Lower leg skin (tissue), 4 donors: ENCODE measurements at regions not wholly inside any gene's neighbourhood (a gene's known extent, or its start where the extent isn't known, plus 50 kb on each side); places are given as distances from the start of the nearest gene placed in this dataset.

Experiments
- DNase-seq, 2 donors: peaks; one replicate each; pipeline ENCODE4 v3.0.0-alpha.2; 2019; ENCODE audit warnings: low spot score in 2 of 2
- H3K4me3 ChIP-seq: fragments of 200-600 bp; sonication (generic); 2 replicates; pipeline ENCODE4 v1.5.1; 2017; ENCODE audit warnings: mild to moderate bottlenecking, low read depth; ENCODE audit not compliant: poor library complexity, severe bottlenecking
- POLR2A ChIP-seq, 2 donors: fragments of 450-650 bp; IDR thresholded peaks; one replicate each; pipeline ENCODE4 v1.6.1; 2016 to 2017; ENCODE audit warnings: antibody characterized with exemption in 2 of 2, mild to moderate bottlenecking in 1 of 2, moderate library complexity in 1 of 2
- WGBS, 2 donors: methylation state at CpG; one replicate each; pipeline ENCODE4 v1.1.5; 2018; 5-methylcytosine and 5-hydroxymethylcytosine counted together
- intact Hi-C: fragments of 100-400 bp; cut with DNase I; formaldehyde crosslinking; loops from one replicate; pipeline ENCODE4 v1.15.0; 2023; ENCODE audit warnings: low total_unique reads
- TF ChIP-seq, protein P1 (sequence below), 3 donors: fragments of 450-650 bp; IDR thresholded peaks; one replicate each; pipeline ENCODE4 v1.5.1; 2016; ENCODE audit warnings: antibody characterized with exemption in 3 of 3, mild to moderate bottlenecking in 3 of 3, moderate library complexity in 2 of 3

DNA sequence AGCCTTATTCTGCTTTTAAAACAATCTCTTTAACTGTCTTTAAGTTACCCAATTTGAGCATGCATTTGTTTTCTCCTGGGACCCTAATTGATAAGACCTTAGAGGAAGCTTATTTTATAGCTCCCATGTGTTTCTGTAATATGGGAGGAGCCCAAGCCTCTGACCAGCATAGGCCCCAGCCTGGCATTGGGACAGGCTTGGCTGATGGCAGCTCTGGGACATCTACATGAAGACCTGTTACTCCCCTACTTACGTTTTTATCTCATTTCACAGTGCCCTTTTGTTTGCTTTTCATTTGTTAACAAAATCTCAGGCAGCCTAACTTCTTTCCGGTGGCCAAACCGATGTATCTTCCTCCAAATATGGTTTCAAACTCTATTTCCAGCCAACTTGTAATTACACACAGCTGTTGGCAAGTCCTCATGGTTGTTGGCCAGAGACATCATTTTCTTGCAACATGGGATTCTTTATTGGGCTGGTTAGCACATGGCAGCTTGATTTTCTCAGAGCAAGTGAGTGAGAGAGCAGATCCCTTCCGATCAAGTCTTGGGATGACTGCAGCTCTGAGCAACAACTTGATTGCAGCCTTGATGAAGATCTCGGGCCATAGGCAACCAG is 1117.5 kb downstream of the AACS start:
- 58 to 59% methylated on average over 5 of the region's 5 CpGs for WGBS, 2 donors
- intact Hi-C loops = no loop called here
- DNase-seq = peak in 1 of 2 donors; percentile 16
- TF ChIP-seq, protein P1, sequence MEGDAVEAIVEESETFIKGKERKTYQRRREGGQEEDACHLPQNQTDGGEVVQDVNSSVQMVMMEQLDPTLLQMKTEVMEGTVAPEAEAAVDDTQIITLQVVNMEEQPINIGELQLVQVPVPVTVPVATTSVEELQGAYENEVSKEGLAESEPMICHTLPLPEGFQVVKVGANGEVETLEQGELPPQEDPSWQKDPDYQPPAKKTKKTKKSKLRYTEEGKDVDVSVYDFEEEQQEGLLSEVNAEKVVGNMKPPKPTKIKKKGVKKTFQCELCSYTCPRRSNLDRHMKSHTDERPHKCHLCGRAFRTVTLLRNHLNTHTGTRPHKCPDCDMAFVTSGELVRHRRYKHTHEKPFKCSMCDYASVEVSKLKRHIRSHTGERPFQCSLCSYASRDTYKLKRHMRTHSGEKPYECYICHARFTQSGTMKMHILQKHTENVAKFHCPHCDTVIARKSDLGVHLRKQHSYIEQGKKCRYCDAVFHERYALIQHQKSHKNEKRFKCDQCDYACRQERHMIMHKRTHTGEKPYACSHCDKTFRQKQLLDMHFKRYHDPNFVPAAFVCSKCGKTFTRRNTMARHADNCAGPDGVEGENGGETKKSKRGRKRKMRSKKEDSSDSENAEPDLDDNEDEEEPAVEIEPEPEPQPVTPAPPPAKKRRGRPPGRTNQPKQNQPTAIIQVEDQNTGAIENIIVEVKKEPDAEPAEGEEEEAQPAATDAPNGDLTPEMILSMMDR (IDR thresholded peaks at IDR 0.05) = no peak
- no peak for TF ChIP-seq POLR2A (IDR thresholded peaks at IDR 0.05)
- H3K4me3 ChIP-seq = no peak overlapping the region

DNA sequence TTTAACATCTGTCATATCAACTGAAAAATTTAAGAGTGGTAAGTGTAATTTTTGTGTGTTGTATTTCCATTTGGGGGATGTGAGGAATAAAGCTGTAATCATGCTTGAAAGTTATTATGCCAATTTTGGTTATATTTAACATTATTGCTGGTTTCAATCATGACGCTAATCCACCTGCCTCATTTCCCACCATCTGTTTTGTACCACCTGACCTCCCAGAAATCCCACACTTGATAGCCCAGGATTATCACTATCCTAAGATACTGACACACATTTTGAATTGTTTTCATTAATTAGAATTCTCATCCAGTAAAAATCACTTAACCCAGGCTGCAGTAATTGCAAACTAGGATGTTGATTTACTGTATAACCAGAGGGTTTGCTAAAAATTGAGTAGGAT is 1119.8 kb downstream of the AACS start:
- no peak for DNase-seq
- intact Hi-C loops = no loop called here
- 95 to 97% methylated on average over 1 of the region's 1 CpG for WGBS, 2 donors
- TF ChIP-seq, protein P1 (IDR thresholded peaks at IDR 0.05) = no peak
- no peak for TF ChIP-seq POLR2A (IDR thresholded peaks at IDR 0.05)
- no peak overlapping the region for H3K4me3 ChIP-seq

DNA sequence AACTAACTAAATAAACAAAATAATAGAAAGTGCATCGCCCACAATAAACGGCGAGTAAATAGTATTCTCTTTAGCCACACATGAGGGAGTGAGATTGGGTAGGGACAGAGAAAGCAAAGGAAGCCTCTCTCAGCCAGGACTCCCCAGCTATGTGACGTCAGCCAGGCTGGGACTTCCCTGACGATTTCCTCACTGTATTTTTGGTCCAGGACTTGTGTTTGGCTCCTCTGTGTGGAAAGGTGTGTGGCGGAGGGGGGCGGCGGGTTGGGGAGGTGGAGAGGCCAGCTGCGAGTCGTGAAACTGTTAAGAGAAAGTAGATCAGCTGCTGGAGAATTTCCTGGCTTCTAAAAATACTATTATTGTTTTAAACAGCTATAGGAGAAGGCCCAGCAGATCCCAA is 1124.6 kb downstream of the AACS start:
- TF ChIP-seq POLR2A (IDR thresholded peaks at IDR 0.05) = no peak
- TF ChIP-seq, protein P1 (IDR thresholded peaks at IDR 0.05) = no peak
- 73 to 75% methylated on average over 10 of the region's 10 CpGs for WGBS, 2 donors
- DNase-seq = no peak
- intact Hi-C loops = no loop called here
- no peak overlapping the region for H3K4me3 ChIP-seq

DNA sequence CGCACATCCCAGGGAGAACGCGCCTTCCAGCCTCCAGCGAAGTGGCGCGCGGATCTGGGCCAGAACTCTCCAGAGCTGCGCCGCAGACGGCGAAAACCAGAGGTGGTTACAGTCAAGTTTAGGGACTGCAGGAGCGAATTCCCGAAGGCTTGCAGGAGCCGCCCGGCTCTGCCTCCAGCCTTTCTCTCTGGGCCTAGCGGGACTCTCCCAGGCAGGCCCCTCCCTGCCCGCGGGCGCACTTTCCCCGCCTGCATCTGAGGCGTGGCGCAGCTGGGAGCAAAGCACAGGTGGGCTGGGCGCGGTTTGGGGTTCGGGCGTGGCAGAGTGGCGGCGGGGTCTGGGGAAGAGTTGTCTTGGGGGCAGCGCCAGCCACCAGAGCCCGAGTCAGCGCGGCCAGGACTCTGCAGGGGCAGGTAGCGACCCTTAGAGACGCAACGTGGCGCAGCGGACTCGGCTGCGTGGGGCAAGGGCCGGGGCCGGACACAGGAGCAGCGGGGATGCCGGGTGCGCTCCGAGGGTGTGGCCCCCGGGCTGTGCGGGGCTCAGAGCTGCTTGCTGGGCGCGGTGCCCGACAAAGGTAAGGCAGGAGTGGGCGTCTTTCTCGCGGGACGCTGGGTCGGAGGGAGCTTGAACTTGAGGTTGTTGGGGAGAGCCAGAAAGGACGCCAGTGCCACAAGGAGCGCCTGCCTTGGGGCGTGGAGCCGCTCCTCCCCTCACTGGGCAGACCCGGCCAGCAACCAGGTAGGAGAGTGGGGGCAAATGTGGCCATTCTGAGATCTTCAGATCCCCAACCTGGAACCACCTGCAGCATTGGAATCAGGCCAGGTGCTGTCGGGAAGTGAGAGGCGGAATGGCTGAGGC is 1126.0 kb downstream of the AACS start:
- DNase-seq = no peak
- intact Hi-C loops = no loop called here
- TF ChIP-seq, protein P1 (IDR thresholded peaks at IDR 0.05) = no peak
- TF ChIP-seq POLR2A (IDR thresholded peaks at IDR 0.05) = no peak
- no peak overlapping the region for H3K4me3 ChIP-seq
- WGBS, 2 donors = 7 to 11% methylated on average over 23 to 28 of the region's 62 CpGs

DNA sequence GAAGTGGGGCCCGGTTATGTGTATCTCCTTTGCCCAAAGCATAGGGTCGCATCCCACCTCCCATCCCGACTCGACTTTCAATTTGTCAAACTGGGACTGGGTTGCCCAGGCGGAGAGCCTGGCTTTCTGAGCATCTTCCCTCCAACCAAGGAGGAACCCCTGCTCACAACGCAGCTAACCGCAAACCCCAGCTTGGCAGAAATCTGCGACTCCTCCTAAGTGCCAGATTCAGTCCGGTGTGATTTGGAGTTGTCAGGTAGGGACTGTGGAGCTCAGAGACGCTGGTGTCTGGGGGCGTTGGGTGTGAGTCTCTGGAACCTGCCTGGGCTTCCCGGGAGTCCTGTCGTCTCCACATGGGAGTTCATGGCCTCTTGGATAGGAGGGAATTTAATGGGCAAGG is 1126.7 kb downstream of the AACS start:
- TF ChIP-seq POLR2A (IDR thresholded peaks at IDR 0.05) = no peak
- TF ChIP-seq, protein P1 (IDR thresholded peaks at IDR 0.05) = no peak
- WGBS, 2 donors = 83 to 85% methylated on average over 12 to 13 of the region's 13 CpGs
- H3K4me3 ChIP-seq = no peak overlapping the region
- intact Hi-C loops = no loop called here
- DNase-seq = no peak
